NOMO-1 (cell line): ENCODE measurements at regions not wholly inside any gene's neighbourhood (a gene's known extent, or its start where the extent isn't known, plus 50 kb on each side); places are given as distances from the start of the nearest gene placed in this dataset.

Experiments
- DNase-seq, 2 experiments: peaks; one replicate each; lab custom pipeline; 2025; ENCODE audit not compliant: unreplicated experiment in 2 of 2; lab: John Stamatoyannopoulos, UW

- no peak for DNase-seq
These were observed 92.1 kb upstream of the FZD10 start for GRCh38 chr12:130070126-130070611.

DNA sequence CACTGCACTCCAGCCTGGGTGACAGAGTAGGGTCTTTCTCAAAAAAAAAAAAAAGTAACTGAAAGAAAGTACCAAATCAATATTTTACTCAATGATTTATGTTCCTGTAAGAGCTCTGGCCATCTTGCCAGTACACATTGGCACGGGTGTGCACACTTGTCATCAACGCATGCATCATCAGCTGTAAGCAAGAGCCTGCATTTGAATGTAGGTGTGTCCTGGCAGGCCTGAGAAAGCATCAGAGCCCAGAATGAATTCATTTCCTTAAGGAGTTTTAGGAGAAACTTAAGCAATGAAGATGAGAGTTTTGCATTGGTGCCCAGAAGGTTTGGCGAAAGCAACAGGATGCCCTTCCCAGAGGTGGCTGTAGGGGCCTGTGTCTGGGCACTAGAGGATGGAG, 88.5 kb upstream of the FZD10 start:
- no peak for DNase-seq

DNA sequence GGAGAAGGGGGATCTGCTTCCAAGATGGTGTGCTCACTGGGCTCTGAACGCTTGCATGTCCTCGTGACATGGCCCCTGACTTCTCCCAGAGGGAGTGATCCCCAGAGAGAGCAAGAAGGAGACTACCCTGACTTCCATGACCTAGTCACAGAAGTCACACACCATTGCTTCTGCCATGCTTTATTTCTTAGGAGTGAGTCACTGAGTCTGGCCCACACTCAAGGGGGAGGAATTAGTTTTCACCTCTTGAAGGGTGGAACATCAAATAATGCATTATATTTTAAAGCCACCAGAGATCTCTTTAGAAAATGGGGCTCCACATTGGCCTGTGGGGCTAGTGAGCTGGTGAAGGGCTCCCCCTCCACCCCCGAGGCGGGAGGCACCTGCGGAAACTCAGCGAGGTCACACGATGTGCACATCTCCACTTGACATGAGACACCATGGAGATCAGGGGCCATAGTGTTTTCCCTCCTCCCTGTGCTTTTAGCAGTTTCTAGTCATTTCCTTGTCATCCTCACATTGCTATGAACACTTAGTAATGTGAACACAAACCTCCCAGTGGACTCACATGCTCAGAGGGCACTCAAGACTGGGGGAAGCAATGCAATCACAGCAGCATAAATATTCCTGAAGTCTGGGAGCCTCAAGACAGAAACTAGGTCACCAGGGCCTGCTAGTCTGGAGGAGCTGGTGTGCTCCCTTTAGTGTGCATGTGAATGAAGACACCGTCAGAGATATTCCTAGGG, 87.4 kb upstream of the FZD10 start:
- DNase-seq: no peak

- DNase-seq: no peak
These were observed 86.7 kb upstream of the FZD10 start for GRCh38 chr12:130075497-130076076.

GRCh38 chr12:130076126-130076525, 86.1 kb upstream of the FZD10 start:
- no peak for DNase-seq

DNA sequence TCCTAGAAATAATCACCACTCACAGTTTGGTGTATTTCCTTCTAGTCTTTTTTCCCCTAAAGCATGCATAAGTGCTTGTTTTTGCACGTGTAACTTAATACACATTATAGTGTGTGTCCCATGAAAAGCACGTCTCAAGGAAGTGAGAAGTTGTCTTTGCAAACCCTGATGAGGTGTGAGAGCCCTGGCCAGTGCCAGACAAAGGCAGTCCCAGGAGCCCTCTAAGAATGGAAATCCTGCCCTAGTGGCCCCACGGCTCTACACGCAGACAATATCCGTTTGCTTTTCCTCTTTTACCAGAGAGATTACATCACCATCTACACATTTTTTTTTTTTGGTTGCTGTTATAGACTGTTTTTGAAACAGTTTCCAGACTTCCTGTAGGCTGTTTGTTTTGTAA, 85.5 kb upstream of the FZD10 start:
- DNase-seq: no peak

DNA sequence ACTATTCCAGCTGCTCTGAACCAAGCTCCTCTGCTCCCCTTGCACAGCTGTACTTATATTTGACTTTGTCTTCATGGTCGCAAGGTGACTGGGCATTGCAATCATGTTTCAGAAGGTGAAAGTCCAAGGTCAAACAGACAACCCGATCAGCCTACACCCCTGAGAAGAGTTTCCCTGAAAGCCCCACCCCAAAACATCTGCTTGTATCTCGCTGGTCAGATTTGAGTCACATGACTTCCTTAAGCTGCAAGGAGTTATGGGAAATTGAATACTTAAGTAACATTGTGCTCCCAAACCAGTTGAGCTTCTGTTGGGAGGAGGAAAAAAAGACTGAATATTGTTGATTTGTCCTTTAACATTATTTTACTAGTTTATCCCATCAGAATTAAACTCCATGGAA, 83.4 kb upstream of the FZD10 start:
- DNase-seq: no peak

DNA sequence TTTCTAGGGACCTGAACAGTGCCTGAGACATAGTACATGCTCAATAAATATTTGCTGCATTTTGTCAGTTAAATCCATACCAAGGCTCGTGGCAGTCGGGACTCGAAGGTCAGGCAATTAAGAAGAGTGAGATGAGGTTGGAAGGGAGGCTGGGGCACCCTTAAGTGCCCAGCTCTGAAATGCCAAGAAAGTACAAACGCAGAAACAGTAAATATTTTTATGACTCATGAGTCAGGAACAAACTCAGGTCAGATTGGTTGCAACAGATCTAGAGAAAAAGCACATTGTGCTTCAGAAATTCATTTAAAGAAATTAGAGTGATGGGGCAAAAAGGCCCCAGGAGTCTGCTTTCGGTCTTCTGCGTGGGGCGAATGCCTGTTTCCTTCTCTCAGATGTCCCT, 83.0 kb upstream of the FZD10 start:
- DNase-seq: no peak

GRCh38 chr12:130080205-130080604, 82.1 kb upstream of the FZD10 start:
- DNase-seq: no peak

DNA sequence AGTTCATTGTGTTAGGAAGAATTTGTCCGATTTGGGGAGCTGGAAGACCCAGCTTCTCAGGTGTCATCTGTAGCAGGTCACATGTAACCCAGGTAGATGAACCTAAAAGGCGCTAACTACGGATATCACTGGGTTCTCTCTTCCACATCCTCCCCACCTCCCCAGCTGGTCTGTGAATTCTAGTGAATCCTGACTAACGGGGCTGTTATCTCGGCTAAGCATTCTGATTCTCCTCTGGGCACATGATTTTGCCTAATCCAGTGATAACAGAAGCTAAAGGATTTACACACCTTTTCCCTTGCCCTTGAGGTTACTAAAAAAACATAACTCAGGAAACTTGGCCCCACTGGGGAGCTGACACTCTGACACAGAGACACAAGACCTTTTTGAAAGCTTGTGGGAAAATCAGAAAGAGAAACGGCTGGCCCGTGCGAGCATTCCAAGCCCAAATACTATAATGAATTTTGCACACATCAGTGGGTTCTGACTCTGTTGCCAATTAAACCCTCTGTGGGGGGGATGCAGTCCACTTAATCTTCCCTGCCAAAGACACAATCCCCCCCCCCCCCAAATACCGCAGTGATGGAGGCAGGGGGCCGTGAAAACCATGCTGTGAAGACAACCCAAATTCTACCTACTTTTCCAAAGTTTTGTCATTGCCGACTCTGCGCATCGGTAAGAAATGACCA, 81.0 kb upstream of the FZD10 start:
- DNase-seq: no peak

DNA sequence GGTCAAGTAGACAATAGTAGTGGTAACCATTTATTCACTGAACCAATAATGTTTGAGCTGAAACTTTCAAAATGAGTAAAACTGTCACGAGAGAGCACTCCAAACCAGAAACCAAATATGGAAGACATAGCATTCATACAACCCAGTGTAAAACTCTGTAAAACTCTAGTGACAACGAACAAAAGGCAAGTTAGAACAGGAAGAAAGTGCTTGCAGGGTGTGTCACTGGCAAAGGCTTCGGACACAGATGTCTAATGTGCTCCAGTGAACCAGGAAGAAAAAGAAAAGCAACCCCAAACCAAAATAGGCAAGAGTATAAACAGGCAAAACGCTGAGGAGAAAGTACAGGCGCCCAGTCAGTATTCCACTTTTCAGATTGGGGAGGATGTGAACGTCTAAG, 79.3 kb upstream of the FZD10 start:
- no peak for DNase-seq

- no peak for DNase-seq
These were observed 78.5 kb upstream of the FZD10 start for GRCh38 chr12:130083734-130084133.

GRCh38 chr12:130084359-130084758, 77.9 kb upstream of the FZD10 start:
- no peak for DNase-seq

- no peak for DNase-seq
These were observed 76.0 kb upstream of the FZD10 start for GRCh38 chr12:130086248-130086647.

- no peak for DNase-seq
These were observed 75.5 kb upstream of the FZD10 start for GRCh38 chr12:130086797-130087196.

- no peak for DNase-seq
These were observed 75.0 kb upstream of the FZD10 start for GRCh38 chr12:130087222-130087621.

DNA sequence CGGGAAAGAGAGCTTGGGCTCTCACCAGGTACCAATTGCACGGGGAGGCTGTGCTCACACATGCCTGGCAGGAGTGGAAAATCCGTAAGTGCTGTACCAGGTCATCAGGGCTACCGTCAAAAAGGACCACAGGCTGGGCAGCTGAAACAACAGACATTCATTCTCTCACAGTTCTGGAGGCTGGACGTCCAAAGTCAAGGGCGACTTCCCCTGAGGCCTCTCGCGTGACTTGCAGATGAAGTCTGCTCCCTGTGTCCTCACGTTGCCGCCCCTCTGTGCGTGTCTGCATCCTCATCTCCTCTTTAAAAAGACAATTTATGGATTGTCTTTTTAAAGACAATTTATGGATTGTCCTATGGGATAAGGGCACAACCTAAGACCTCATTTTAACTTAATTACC, 73.8 kb upstream of the FZD10 start:
- no peak for DNase-seq

GRCh38 chr12:130090542-130090941, 71.7 kb upstream of the FZD10 start:
- DNase-seq: no peak

- no peak for DNase-seq
These were observed 68.9 kb upstream of the FZD10 start for GRCh38 chr12:130093380-130093779.

- no peak for DNase-seq
These were observed 64.9 kb upstream of the FZD10 start for GRCh38 chr12:130097342-130097741.

DNA sequence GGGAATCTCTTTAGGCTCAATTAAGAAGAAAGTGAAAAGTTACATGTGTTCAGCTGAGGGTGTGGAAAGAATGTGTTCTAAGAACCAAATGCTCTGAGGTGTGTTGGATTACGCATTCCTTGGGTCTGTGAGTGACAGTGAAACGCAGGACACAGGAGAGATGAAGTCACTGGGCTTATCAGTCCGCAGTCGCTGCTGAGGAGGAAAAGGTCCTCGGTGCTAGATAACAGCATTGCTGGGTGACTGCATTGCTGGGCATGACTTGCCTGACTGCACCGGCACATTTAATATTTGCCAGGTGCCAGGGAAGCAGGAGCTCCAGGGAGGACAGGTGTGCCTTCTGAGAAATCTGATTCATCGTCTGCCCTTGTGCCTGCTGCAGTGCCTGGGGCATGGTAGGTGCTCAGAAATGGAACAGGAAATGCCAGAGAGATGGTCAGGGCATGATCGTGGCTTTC, 64.4 kb upstream of the FZD10 start:
- no peak for DNase-seq
